GM12891 (cell line): ENCODE measurements at regions not wholly inside any gene's neighbourhood (a gene's known extent, or its start where the extent isn't known, plus 50 kb on each side); places are given as distances from the start of the nearest gene placed in this dataset.

Experiments used
- PAX5 ChIP-seq: IDR thresholded peaks from 2 replicates; pipeline ENCODE4 v1.6.1; 2011; ENCODE audit warnings: low read length, moderate library complexity, mild to moderate bottlenecking; ENCODE audit not compliant: insufficient read depth, severe bottlenecking
- POLR2A ChIP-seq: IDR thresholded peaks from 2 replicates; pipeline ENCODE4 v1.6.1; 2011; ENCODE audit warnings: low read depth, low read length, control low read depth
- POLR2AphosphoS5 ChIP-seq: IDR thresholded peaks from 2 replicates; pipeline ENCODE4 v1.6.1; 2011; ENCODE audit warnings: low read depth, low read length, control low read depth
- POU2F2 ChIP-seq: IDR thresholded peaks from 2 replicates; pipeline ENCODE4 v1.6.1; 2011; ENCODE audit warnings: low read depth, mild to moderate bottlenecking, control low read depth, low read length, moderate library complexity
- TAF1 ChIP-seq: IDR thresholded peaks from 2 replicates; pipeline ENCODE4 v1.6.1; 2011; ENCODE audit warnings: low read depth, low read length, control low read depth

GRCh38 chr6:93828553-93828952, 409.2 kb upstream of the EPHA7 start:
- no peak for TF ChIP-seq TAF1
- no peak for TF ChIP-seq POLR2A
- TF ChIP-seq POLR2AphosphoS5, result no peak
- no peak for TF ChIP-seq PAX5
- no peak for TF ChIP-seq POU2F2
